Activated CD4-positive, alpha-beta memory T cell treated with anti-CD3 and anti-CD28 coated beads, Interleukin-2, amount 10 ng/mL, durations not matched to agents 7 days and 5 days (primary cell): ENCODE measurements at regions not wholly inside any gene's neighbourhood (a gene's known extent, or its start where the extent isn't known, plus 50 kb on each side); places are given as distances from the start of the nearest gene placed in this dataset.
"Not testable (repeated sequence)": the region's sequence is repeated elsewhere in the genome, so short reads cannot be mapped to it uniquely, and the experiment has no call there.

Experiments used
- CTCF ChIA-PET: fragments of 350-600 bp; sonication (Branson Sonifier 250); formaldehyde crosslinking; loops from one replicate; lab custom pipeline; 2021; ENCODE audit warnings: antibody characterized with exemption, inconsistent platforms; lab: Charles Lee
- POLR2A ChIA-PET: fragments of 350-600 bp; sonication (Branson Sonifier 250); formaldehyde crosslinking; loops from one replicate; lab custom pipeline; 2021; ENCODE audit warnings: antibody characterized with exemption; lab: Charles Lee
- DNase-seq: peaks from one replicate; pipeline ENCODE4 v3.0.0-alpha.2; 2020
- H3K27ac Mint-ChIP-seq: one replicate; pipeline ENCODE4 v1.8.0; 2021; ENCODE audit warnings: mild to moderate bottlenecking, mixed read lengths
- H3K27me3 Mint-ChIP-seq: one replicate; pipeline ENCODE4 v1.8.0; 2021; ENCODE audit warnings: mixed read lengths
- H3K36me3 Mint-ChIP-seq: one replicate; pipeline ENCODE4 v1.8.0; 2021; ENCODE audit warnings: low read depth, mixed read lengths
- H3K4me1 Mint-ChIP-seq: one replicate; pipeline ENCODE4 v1.8.0; 2021; ENCODE audit warnings: mixed read lengths
- H3K4me3 Mint-ChIP-seq: one replicate; pipeline ENCODE4 v1.8.0; 2021; ENCODE audit warnings: mild to moderate bottlenecking, mixed read lengths
- H3K9me3 Mint-ChIP-seq: one replicate; pipeline ENCODE4 v1.8.0; 2021; ENCODE audit warnings: mixed read lengths

GRCh38 chr13:69040898-69041297 is 1066.7 kb upstream of the ATXN8OS start:
- ChIA-PET POLR2A (no interaction called here), CTCF (no interaction called here)
- Mint-ChIP-seq H3K4me1 (no peaks in the 10 kb centered on the region), H3K27ac (no peak overlapping the region), H3K27me3 (no peaks in the 10 kb centered on the region), H3K36me3 (no peaks in the 10 kb centered on the region), H3K4me3 (no peak overlapping the region), H3K9me3 (peaks cover 6% of the 10 kb centered on the region)
- DNase-seq: no peak

- CTCF ChIA-PET: no interaction called here
- no peak overlapping the region for H3K4me3 Mint-ChIP-seq
Measured at GRCh38 chr13:69035771-69036170, 1071.9 kb upstream of the ATXN8OS start.

GRCh38 chr13:69028936-69029335 is 1078.7 kb upstream of the ATXN8OS start:
- ChIA-PET CTCF (no interaction called here), POLR2A (no interaction called here)
- no peak overlapping the region for H3K4me3 Mint-ChIP-seq
- no peaks in the 10 kb centered on the region for H3K4me1 Mint-ChIP-seq
- DNase-seq: no peak
- H3K27ac Mint-ChIP-seq: no peak overlapping the region
- H3K9me3 Mint-ChIP-seq: no peaks in the 10 kb centered on the region
- H3K36me3 Mint-ChIP-seq: no peaks in the 10 kb centered on the region
- no peaks in the 10 kb centered on the region for H3K27me3 Mint-ChIP-seq

More at GRCh38 chr13:69035771-69036170, 1071.9 kb upstream of the ATXN8OS start:
- no peak for DNase-seq
- POLR2A ChIA-PET: no interaction called here
- Mint-ChIP-seq H3K4me1 (no peaks in the 10 kb centered on the region), H3K27me3 (no peaks in the 10 kb centered on the region), H3K36me3 (no peaks in the 10 kb centered on the region), H3K9me3 (peaks cover 3% of the 10 kb centered on the region), H3K27ac (no peak overlapping the region)

GRCh38 chr13:69020120-69020519 is 1087.5 kb upstream of the ATXN8OS start:
- POLR2A ChIA-PET: no interaction called here
- no peaks in the 10 kb centered on the region for H3K4me1 Mint-ChIP-seq
- DNase-seq: no peak
- no peaks in the 10 kb centered on the region for H3K36me3 Mint-ChIP-seq
- CTCF ChIA-PET: no interaction called here
- H3K27me3 Mint-ChIP-seq: no peaks in the 10 kb centered on the region
- no peak overlapping the region for H3K4me3 Mint-ChIP-seq
- peaks cover 4% of the 10 kb centered on the region for H3K9me3 Mint-ChIP-seq
- no peak overlapping the region for H3K27ac Mint-ChIP-seq

- H3K9me3 Mint-ChIP-seq, H3K4me1 Mint-ChIP-seq, H3K36me3 Mint-ChIP-seq, H3K4me3 Mint-ChIP-seq, POLR2A ChIA-PET, H3K27ac Mint-ChIP-seq, DNase-seq, H3K27me3 Mint-ChIP-seq, CTCF ChIA-PET: not testable (repeated sequence)
Measured at GRCh38 chr13:69018173-69018572, 1089.5 kb upstream of the ATXN8OS start.

GRCh38 chr13:69010789-69011188 is 1096.8 kb upstream of the ATXN8OS start:
- DNase-seq: no peak
- Mint-ChIP-seq H3K36me3 (no peaks in the 10 kb centered on the region), H3K4me1 (no peaks in the 10 kb centered on the region), H3K9me3 (peaks cover 14% of the 10 kb centered on the region), H3K27me3 (no peaks in the 10 kb centered on the region), H3K4me3 (no peak overlapping the region), H3K27ac (no peak overlapping the region)
- ChIA-PET POLR2A (no interaction called here), CTCF (no interaction called here)

GRCh38 chr13:69008499-69008898 is 1099.1 kb upstream of the ATXN8OS start:
- H3K9me3 Mint-ChIP-seq: peaks cover 15% of the 10 kb centered on the region
- no peak for DNase-seq
- CTCF ChIA-PET: no interaction called here
- POLR2A ChIA-PET: no interaction called here
- H3K36me3 Mint-ChIP-seq: no peaks in the 10 kb centered on the region
- no peak overlapping the region for H3K27ac Mint-ChIP-seq
- H3K27me3 Mint-ChIP-seq: no peaks in the 10 kb centered on the region
- H3K4me1 Mint-ChIP-seq: no peaks in the 10 kb centered on the region
- H3K4me3 Mint-ChIP-seq: no peak overlapping the region

GRCh38 chr13:68998056-68998455 is 1109.6 kb upstream of the ATXN8OS start:
- POLR2A ChIA-PET: no interaction called here
- Mint-ChIP-seq H3K27ac (no peak overlapping the region), H3K4me3 (no peak overlapping the region), H3K27me3 (no peaks in the 10 kb centered on the region), H3K9me3 (peaks cover 24% of the 10 kb centered on the region), H3K36me3 (no peaks in the 10 kb centered on the region), H3K4me1 (no peaks in the 10 kb centered on the region)
- DNase-seq: no peak
- CTCF ChIA-PET: no interaction called here

GRCh38 chr13:68996668-68997025 is 1111.0 kb upstream of the ATXN8OS start:
- Mint-ChIP-seq H3K36me3 (no peaks in the 10 kb centered on the region), H3K9me3 (peaks cover 17% of the 10 kb centered on the region), H3K27me3 (no peaks in the 10 kb centered on the region), H3K27ac (no peak overlapping the region), H3K4me1 (no peaks in the 10 kb centered on the region), H3K4me3 (no peak overlapping the region)
- CTCF ChIA-PET: no interaction called here
- no peak for DNase-seq
- POLR2A ChIA-PET: no interaction called here

- no peak overlapping the region for H3K4me3 Mint-ChIP-seq
- ChIA-PET POLR2A (no interaction called here), CTCF (no interaction called here)
- no peaks in the 10 kb centered on the region for H3K4me1 Mint-ChIP-seq
- no peak overlapping the region for H3K27ac Mint-ChIP-seq
- peaks cover 14% of the 10 kb centered on the region for H3K9me3 Mint-ChIP-seq
- no peak for DNase-seq
- no peaks in the 10 kb centered on the region for H3K27me3 Mint-ChIP-seq
- H3K36me3 Mint-ChIP-seq: no peaks in the 10 kb centered on the region
Measured at GRCh38 chr13:68995972-68996667, 1111.5 kb upstream of the ATXN8OS start.

- no peak overlapping the region for H3K4me3 Mint-ChIP-seq
Measured at GRCh38 chr13:68993154-68993553, 1114.5 kb upstream of the ATXN8OS start.

GRCh38 chr13:68988176-68988575 is 1119.5 kb upstream of the ATXN8OS start:
- no peaks in the 10 kb centered on the region for H3K4me1 Mint-ChIP-seq

More at GRCh38 chr13:68993154-68993553, 1114.5 kb upstream of the ATXN8OS start:
- ChIA-PET POLR2A (no interaction called here), CTCF (no interaction called here)
- H3K27me3 Mint-ChIP-seq: no peaks in the 10 kb centered on the region
- no peak for DNase-seq
- no peak overlapping the region for H3K27ac Mint-ChIP-seq
- no peaks in the 10 kb centered on the region for H3K36me3 Mint-ChIP-seq
- peaks cover 4% of the 10 kb centered on the region for H3K9me3 Mint-ChIP-seq
- H3K4me1 Mint-ChIP-seq: no peaks in the 10 kb centered on the region

GRCh38 chr13:68987585-68987984 is 1120.0 kb upstream of the ATXN8OS start:
- CTCF ChIA-PET: no interaction called here
- Mint-ChIP-seq H3K4me3 (no peak overlapping the region), H3K27ac (no peak overlapping the region), H3K36me3 (no peaks in the 10 kb centered on the region), H3K9me3 (peaks cover 13% of the 10 kb centered on the region), H3K4me1 (no peaks in the 10 kb centered on the region), H3K27me3 (no peaks in the 10 kb centered on the region)
- no peak for DNase-seq
- POLR2A ChIA-PET: no interaction called here

More at GRCh38 chr13:68988176-68988575, 1119.5 kb upstream of the ATXN8OS start:
- POLR2A ChIA-PET: no interaction called here
- peaks cover 13% of the 10 kb centered on the region for H3K9me3 Mint-ChIP-seq
- no peaks in the 10 kb centered on the region for H3K27me3 Mint-ChIP-seq
- no peak for DNase-seq
- H3K27ac Mint-ChIP-seq: no peak overlapping the region
- no peaks in the 10 kb centered on the region for H3K36me3 Mint-ChIP-seq
- CTCF ChIA-PET: no interaction called here
- H3K4me3 Mint-ChIP-seq: no peak overlapping the region

GRCh38 chr13:68984688-68985319 is 1122.8 kb upstream of the ATXN8OS start:
- peaks cover 15% of the 10 kb centered on the region for H3K9me3 Mint-ChIP-seq
- no peaks in the 10 kb centered on the region for H3K4me1 Mint-ChIP-seq
- ChIA-PET CTCF (no interaction called here), POLR2A (no interaction called here)
- no peaks in the 10 kb centered on the region for H3K36me3 Mint-ChIP-seq
- H3K27me3 Mint-ChIP-seq: no peaks in the 10 kb centered on the region
- H3K4me3 Mint-ChIP-seq: no peak overlapping the region
- DNase-seq: no peak
- no peak overlapping the region for H3K27ac Mint-ChIP-seq
